Trophoblast cell (in vitro differentiated cells and primary cell): ENCODE measurements at regions not wholly inside any gene's neighbourhood (a gene's known extent, or its start where the extent isn't known, plus 50 kb on each side); places are given as distances from the start of the nearest gene placed in this dataset.

Source experiments
- DNase-seq, 2 donors: peaks; one replicate each; pipeline ENCODE4 v3.0.0-alpha.2; 2016
- H2AFZ ChIP-seq: 2 replicates; pipeline ENCODE4 v1.6.1; 2013; ENCODE audit warnings: low read length, moderate library complexity, mild to moderate bottlenecking; ENCODE audit not compliant: insufficient read depth, poor library complexity
- H2AK5ac ChIP-seq: 2 replicates; pipeline ENCODE4 v1.6.1; 2013; ENCODE audit warnings: mild to moderate bottlenecking, low read length
- H2BK120ac ChIP-seq: 2 replicates; pipeline ENCODE4 v1.6.1; 2013; ENCODE audit warnings: low read length, mild to moderate bottlenecking, moderate library complexity; ENCODE audit not compliant: insufficient read depth, poor library complexity
- H2BK12ac ChIP-seq: 2 replicates; pipeline ENCODE4 v1.6.1; 2013; ENCODE audit warnings: mild to moderate bottlenecking, low read length, moderate library complexity
- H2BK5ac ChIP-seq: 2 replicates; pipeline ENCODE4 v1.6.1; 2013; ENCODE audit warnings: low read length, low read depth, moderate library complexity, mild to moderate bottlenecking; ENCODE audit not compliant: poor library complexity
- H3K14ac ChIP-seq: 2 replicates; pipeline ENCODE4 v1.6.1; 2013; ENCODE audit warnings: mild to moderate bottlenecking, low read length
- H3K18ac ChIP-seq: 2 replicates; pipeline ENCODE4 v1.6.1; 2013; ENCODE audit warnings: mild to moderate bottlenecking, low read length
- H3K23ac ChIP-seq: 2 replicates; pipeline ENCODE4 v1.6.1; 2013; ENCODE audit warnings: low read length
- H3K27ac ChIP-seq: 2 replicates; pipeline ENCODE4 v1.5.1; 2013; ENCODE audit warnings: low read depth, mild to moderate bottlenecking, inconsistent platforms, low read length, moderate library complexity
- H3K27me3 ChIP-seq: 2 replicates; pipeline ENCODE4 v1.6.1; 2013; ENCODE audit warnings: inconsistent platforms, mild to moderate bottlenecking, low read length, moderate library complexity; ENCODE audit not compliant: insufficient read depth
- H3K36me3 ChIP-seq, 2 experiments: 1 replicate in 1 of 2; 2 replicates in 1 of 2; pipeline ENCODE4 v1.6.1; 2013; ENCODE audit warnings: low read length in 2 of 2, mild to moderate bottlenecking in 2 of 2, moderate library complexity in 1 of 2; ENCODE audit not compliant: insufficient read depth in 2 of 2, control insufficient read depth in 1 of 2
- H3K4ac ChIP-seq: 2 replicates; pipeline ENCODE4 v1.6.1; 2013; ENCODE audit warnings: low read depth, mild to moderate bottlenecking, low read length, moderate library complexity
- H3K4me1 ChIP-seq, 2 experiments: 1 replicate in 1 of 2; 2 replicates in 1 of 2; pipeline ENCODE4 v1.6.1; 2013; ENCODE audit warnings: low read length in 2 of 2, mild to moderate bottlenecking in 2 of 2, moderate library complexity in 1 of 2; ENCODE audit not compliant: insufficient read depth in 2 of 2, control insufficient read depth in 1 of 2
- H3K4me2 ChIP-seq: 2 replicates; pipeline ENCODE4 v1.6.1; 2013; ENCODE audit warnings: inconsistent platforms, mild to moderate bottlenecking, low read length, moderate library complexity
- H3K4me3 ChIP-seq: 2 replicates; pipeline ENCODE4 v1.5.1; 2013; ENCODE audit warnings: mild to moderate bottlenecking, low read depth, low read length, inconsistent platforms
- H3K79me1 ChIP-seq: one replicate; pipeline ENCODE4 v1.6.1; 2013; ENCODE audit warnings: low read length
- H3K79me2 ChIP-seq: 2 replicates; pipeline ENCODE4 v1.6.1; 2013; ENCODE audit warnings: low read length, mild to moderate bottlenecking; ENCODE audit not compliant: control insufficient read depth, insufficient read depth, poor library complexity
- H3K9ac ChIP-seq: 2 replicates; pipeline ENCODE4 v1.6.1; 2013; ENCODE audit warnings: mild to moderate bottlenecking, low read length
- H3K9me3 ChIP-seq: 2 replicates; pipeline ENCODE4 v1.6.1; 2013; ENCODE audit warnings: low read depth, mild to moderate bottlenecking, control low read depth, inconsistent platforms, low read length; ENCODE audit not compliant: insufficient read depth
- H4K12ac ChIP-seq: 2 replicates; pipeline ENCODE4 v1.6.1; 2013; ENCODE audit warnings: low read depth, mild to moderate bottlenecking, low read length, moderate library complexity
- H4K8ac ChIP-seq: 2 replicates; pipeline ENCODE4 v1.6.1; 2013; ENCODE audit warnings: low read depth, mild to moderate bottlenecking, low read length, moderate library complexity
- H4K91ac ChIP-seq: one replicate; pipeline ENCODE4 v1.6.1; 2013; ENCODE audit warnings: low read depth, mild to moderate bottlenecking, low read length, moderate library complexity
- WGBS: extraction: QIAGEN DNeasy Blood & Tissue Kit; methylation state at CpG from one replicate; pipeline ENCODE4 v1.1.7; 2013; ENCODE audit warnings: missing lambda C conversion rate; ENCODE audit not compliant: insufficient read length, insufficient coverage; ENCODE audit errors: extremely low coverage; 5-methylcytosine and 5-hydroxymethylcytosine counted together

DNA sequence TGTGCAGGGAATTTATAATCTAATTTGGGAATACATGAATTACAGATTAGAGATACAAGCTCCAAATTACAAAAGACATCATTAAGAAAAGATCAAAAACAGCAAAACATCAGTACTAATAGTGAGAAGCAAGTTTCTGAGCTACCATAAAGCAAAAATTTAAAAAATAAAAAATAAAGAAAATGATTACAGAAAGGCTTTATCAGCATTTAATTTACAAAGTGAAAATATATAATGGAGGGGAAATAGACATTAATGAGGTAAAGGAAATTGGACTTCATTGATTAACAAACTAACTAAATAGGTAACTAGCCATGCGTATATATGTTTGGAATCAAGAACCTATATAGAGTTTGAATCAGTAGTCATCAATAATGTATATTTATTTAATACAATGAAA is 712.9 kb upstream of the DDX18 start:
- no peak overlapping the region for H4K8ac ChIP-seq
- H3K9me3 ChIP-seq: no peaks in the 10 kb centered on the region
- no peak overlapping the region for H4K91ac ChIP-seq
- no peak overlapping the region for H2AK5ac ChIP-seq
- H3K36me3 ChIP-seq: no peaks in the 10 kb centered on the region
- no peak overlapping the region for H2BK12ac ChIP-seq
- no peak overlapping the region for H3K4me3 ChIP-seq
- no peak overlapping the region for H3K9ac ChIP-seq
- no peak overlapping the region for H3K23ac ChIP-seq
- H4K12ac ChIP-seq: no peak overlapping the region
- H3K14ac ChIP-seq: no peak overlapping the region
- no peak overlapping the region for H2BK120ac ChIP-seq
- H3K18ac ChIP-seq: no peak overlapping the region
- no peaks in the 10 kb centered on the region for H3K79me1 ChIP-seq
- DNase-seq: no peak
- WGBS: no CpG with 5 or more reads among the region's 1 CpG
- H3K27me3 ChIP-seq: no peaks in the 10 kb centered on the region
- no peak overlapping the region for H2BK5ac ChIP-seq
- no peak overlapping the region for H2AFZ ChIP-seq
- no peaks in the 10 kb centered on the region for H3K79me2 ChIP-seq
- H3K4ac ChIP-seq: no peak overlapping the region
- no peak overlapping the region for H3K4me2 ChIP-seq
- H3K27ac ChIP-seq: no peak overlapping the region
- H3K4me1 ChIP-seq: no peaks in the 10 kb centered on the region

DNA sequence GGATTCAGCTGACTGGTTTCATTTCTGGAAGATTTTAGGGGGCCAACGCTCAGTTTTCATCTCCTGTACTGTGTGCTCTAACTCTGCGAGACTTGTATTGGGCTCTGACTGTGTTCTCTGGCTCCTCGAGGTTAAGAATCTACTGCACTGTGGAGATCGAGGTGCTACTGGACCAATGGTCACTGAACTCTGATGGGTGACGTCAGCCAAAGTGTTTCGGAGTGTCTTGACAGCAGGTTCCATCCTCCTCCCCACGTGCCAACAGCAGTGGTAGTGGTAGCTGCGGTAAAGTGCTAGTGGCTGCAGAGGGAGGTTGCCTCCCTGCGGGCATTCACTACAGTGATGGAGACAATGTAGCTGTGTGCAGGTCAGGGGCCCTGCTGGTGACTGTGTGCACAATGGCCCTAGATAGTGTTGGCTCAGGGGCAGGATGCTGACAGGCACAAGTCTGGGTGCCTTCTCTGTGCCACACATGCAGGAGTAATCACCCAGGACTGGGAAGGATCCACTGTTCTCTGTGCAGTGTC is 705.7 kb upstream of the DDX18 start:
- H4K12ac ChIP-seq: no peak overlapping the region
- H4K91ac ChIP-seq: no peak overlapping the region
- H3K79me1 ChIP-seq: no peaks in the 10 kb centered on the region
- no peak overlapping the region for H2AK5ac ChIP-seq
- H3K27ac ChIP-seq: no peak overlapping the region
- peaks cover 5% of the 10 kb centered on the region for H3K9me3 ChIP-seq
- no peak overlapping the region for H2BK12ac ChIP-seq
- H3K27me3 ChIP-seq: no peaks in the 10 kb centered on the region
- H2BK120ac ChIP-seq: no peak overlapping the region
- H3K23ac ChIP-seq: peak overlapping the region; percentile 96
- no peak overlapping the region for H2AFZ ChIP-seq
- H3K36me3 ChIP-seq: peaks cover 0 to 2% of the 10 kb centered on the region in 2 experiments
- H4K8ac ChIP-seq: no peak overlapping the region
- H2BK5ac ChIP-seq: no peak overlapping the region
- peak overlapping the region; percentile 44 for H3K4me3 ChIP-seq
- peaks cover 0 to 3% of the 10 kb centered on the region in 2 experiments for H3K4me1 ChIP-seq
- WGBS: no CpG with 5 or more reads among the region's 9 CpGs
- DNase-seq: no peak
- H3K4me2 ChIP-seq: no peak overlapping the region
- no peak overlapping the region for H3K9ac ChIP-seq
- H3K4ac ChIP-seq: no peak overlapping the region
- H3K79me2 ChIP-seq: no peaks in the 10 kb centered on the region
- H3K18ac ChIP-seq: no peak overlapping the region
- no peak overlapping the region for H3K14ac ChIP-seq

DNA sequence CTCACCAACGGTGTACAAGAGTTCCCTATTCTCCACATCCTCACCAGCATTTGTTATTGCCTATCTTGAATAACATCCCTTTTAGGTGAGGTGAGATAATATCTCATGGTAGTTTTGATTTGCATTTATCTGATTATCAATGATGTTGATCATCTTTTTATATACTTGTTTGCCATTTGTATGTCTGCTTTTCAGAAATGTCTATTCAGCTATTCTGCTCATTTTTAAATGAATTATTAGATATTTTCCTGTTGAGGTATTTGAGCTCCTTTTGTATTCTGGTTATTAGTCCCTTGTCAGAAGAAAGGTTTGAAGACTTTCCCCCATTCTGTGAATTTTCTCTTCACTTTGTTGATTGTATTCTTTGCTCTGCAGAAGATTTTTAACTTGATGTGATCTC is 695.5 kb upstream of the DDX18 start:
- no peak overlapping the region for H3K4me3 ChIP-seq
- no peak overlapping the region for H4K12ac ChIP-seq
- H3K9ac ChIP-seq: no peak overlapping the region
- no peaks in the 10 kb centered on the region for H3K4me1 ChIP-seq
- DNase-seq: no peak
- H2BK12ac ChIP-seq: no peak overlapping the region
- no peak overlapping the region for H3K27ac ChIP-seq
- no peak overlapping the region for H2BK120ac ChIP-seq
- H3K79me1 ChIP-seq: no peaks in the 10 kb centered on the region
- no peaks in the 10 kb centered on the region for H3K9me3 ChIP-seq
- H3K36me3 ChIP-seq: no peaks in the 10 kb centered on the region
- WGBS: no CpG with 5 or more reads among the region's 1 CpG
- H3K18ac ChIP-seq: no peak overlapping the region
- no peak overlapping the region for H3K4me2 ChIP-seq
- H3K27me3 ChIP-seq: no peaks in the 10 kb centered on the region
- no peak overlapping the region for H4K8ac ChIP-seq
- no peak overlapping the region for H3K14ac ChIP-seq
- no peak overlapping the region for H4K91ac ChIP-seq
- H2AK5ac ChIP-seq: no peak overlapping the region
- no peak overlapping the region for H3K23ac ChIP-seq
- no peak overlapping the region for H2BK5ac ChIP-seq
- H2AFZ ChIP-seq: no peak overlapping the region
- no peaks in the 10 kb centered on the region for H3K79me2 ChIP-seq
- H3K4ac ChIP-seq: no peak overlapping the region

DNA sequence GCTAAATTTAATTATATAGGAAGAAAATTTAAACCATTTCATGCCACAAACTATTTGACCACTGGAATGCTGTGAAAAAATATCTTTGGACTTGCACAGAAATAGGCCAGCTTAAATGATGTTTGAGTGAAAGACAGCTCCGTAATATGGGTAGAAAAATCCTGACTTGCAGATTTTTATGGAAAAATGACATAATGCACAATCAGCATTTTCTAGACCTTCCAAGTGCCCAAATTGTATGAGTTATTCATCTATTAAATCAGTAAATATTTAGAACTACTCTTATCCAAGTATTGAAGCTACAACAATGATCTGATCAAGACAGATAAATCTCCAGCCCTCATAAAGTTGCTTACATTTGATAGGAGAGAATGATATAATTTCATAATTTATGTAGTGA is 691.1 kb upstream of the DDX18 start:
- H2BK120ac ChIP-seq: no peak overlapping the region
- H3K4me1 ChIP-seq: peaks cover 4 to 7% of the 10 kb centered on the region in 2 experiments
- no CpG with 5 or more reads among the region's 1 CpG for WGBS
- H4K8ac ChIP-seq: no peak overlapping the region
- no peak overlapping the region for H3K18ac ChIP-seq
- H3K27ac ChIP-seq: no peak overlapping the region
- no peaks in the 10 kb centered on the region for H3K79me2 ChIP-seq
- no peak overlapping the region for H4K91ac ChIP-seq
- H3K27me3 ChIP-seq: no peaks in the 10 kb centered on the region
- DNase-seq: no peak
- H3K36me3 ChIP-seq: no peaks in the 10 kb centered on the region
- no peak overlapping the region for H3K4ac ChIP-seq
- no peak overlapping the region for H2BK5ac ChIP-seq
- no peak overlapping the region for H3K4me3 ChIP-seq
- H3K9ac ChIP-seq: no peak overlapping the region
- H2AK5ac ChIP-seq: no peak overlapping the region
- H3K23ac ChIP-seq: no peak overlapping the region
- H3K14ac ChIP-seq: no peak overlapping the region
- H2AFZ ChIP-seq: no peak overlapping the region
- no peak overlapping the region for H4K12ac ChIP-seq
- H2BK12ac ChIP-seq: no peak overlapping the region
- no peaks in the 10 kb centered on the region for H3K9me3 ChIP-seq
- peaks cover 7% of the 10 kb centered on the region for H3K79me1 ChIP-seq
- no peak overlapping the region for H3K4me2 ChIP-seq
